ENCODE measurements at regions not wholly inside any gene's neighbourhood (a gene's known extent, or its start where the extent isn't known, plus 50 kb on each side); places are given as distances from the start of the nearest gene placed in this dataset.

- TF ChIP-seq JUN (IDR thresholded peaks at IDR 0.05; ENCODE audit: low read depth, low read length) (no peak), ATF2 (IDR thresholded peaks at IDR 0.05; ENCODE audit: low read length) (no peak), CHD2 (IDR thresholded peaks at IDR 0.05; ENCODE audit: low read length) (no peak), ZNF274 (IDR thresholded peaks at IDR 0.05; ENCODE audit: borderline replicate concordance, extremely low read depth, low read length) (no peak)
Measured at GRCh38 chr15:38618242-38618955, 53.8 kb upstream of the RASGRP1 start (continued).
